ENCODE measurements at regions not wholly inside any gene's neighbourhood (a gene's known extent, or its start where the extent isn't known, plus 50 kb on each side); places are given as distances from the start of the nearest gene placed in this dataset.

DNA sequence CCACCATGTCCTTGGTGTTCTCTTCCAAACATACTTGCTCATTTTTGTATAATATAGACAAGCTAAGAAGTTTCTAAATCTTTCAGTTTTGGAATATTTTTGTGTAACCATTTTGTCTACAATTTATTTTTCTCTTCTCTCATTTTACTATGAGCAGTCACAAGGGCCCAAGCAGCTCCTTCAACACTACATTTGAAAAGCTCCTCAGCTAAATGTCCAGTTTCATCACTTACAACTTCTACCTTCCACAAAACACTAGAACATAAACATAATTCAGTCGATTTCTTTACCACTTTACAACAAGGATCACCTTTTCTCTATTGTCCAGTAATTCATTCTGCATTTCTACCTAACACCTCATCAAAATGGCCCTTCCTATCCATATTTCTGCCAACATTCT lies 554.4 kb downstream of the RAB28 start:
- TF ChIP-seq CTCF (IDR thresholded peaks at IDR 0.05) (no peak), POLR2A (IDR thresholded peaks at IDR 0.05) (no peak)
